A549 (cell line): ENCODE measurements at regions not wholly inside any gene's neighbourhood (a gene's known extent, or its start where the extent isn't known, plus 50 kb on each side); places are given as distances from the start of the nearest gene placed in this dataset.

Experiments used
- MAZ ChIP-seq: fragments of 150-350 bp; IDR thresholded peaks from 2 replicates; pipeline ENCODE4 v1.6.1; 2014; ENCODE audit warnings: antibody characterized with exemption, low read depth, low read length, borderline replicate concordance
- SREBF2 ChIP-seq: fragments of 450-650 bp; IDR thresholded peaks from 2 replicates; pipeline ENCODE4 v1.6.1; 2014; ENCODE audit warnings: mild to moderate bottlenecking, moderate library complexity
- TF ChIP-seq, protein P1 (sequence below): fragments of >200 bp; sonication (Bioruptor Twin); formaldehyde crosslinking; IDR thresholded peaks from 3 replicates; pipeline ENCODE4 v1.5.1; 2016

DNA sequence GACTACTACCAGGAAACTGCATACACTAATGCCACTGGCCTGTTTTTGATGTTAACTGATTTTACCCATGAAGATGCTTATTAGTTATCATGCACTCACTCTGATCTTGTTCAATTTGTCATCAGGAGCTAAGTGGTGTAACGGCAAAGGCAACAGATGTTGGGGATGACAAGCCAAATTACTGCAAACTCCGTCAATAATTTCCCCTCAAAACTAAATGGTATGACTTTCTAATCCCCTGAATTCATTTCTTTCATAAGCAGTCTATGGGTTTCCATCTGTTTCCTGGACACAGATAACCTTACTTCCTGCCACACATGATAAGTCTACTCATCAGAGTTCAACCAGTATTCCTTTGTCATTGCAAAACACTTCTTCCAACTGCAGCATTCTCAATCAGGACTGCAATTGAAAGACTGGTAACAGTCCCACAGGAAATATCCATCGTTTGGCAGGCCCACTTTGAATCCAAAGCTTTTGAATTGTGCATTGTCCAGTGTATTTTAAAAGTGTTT is 96.2 kb upstream of the SMC2 start:
- TF ChIP-seq, protein P1, sequence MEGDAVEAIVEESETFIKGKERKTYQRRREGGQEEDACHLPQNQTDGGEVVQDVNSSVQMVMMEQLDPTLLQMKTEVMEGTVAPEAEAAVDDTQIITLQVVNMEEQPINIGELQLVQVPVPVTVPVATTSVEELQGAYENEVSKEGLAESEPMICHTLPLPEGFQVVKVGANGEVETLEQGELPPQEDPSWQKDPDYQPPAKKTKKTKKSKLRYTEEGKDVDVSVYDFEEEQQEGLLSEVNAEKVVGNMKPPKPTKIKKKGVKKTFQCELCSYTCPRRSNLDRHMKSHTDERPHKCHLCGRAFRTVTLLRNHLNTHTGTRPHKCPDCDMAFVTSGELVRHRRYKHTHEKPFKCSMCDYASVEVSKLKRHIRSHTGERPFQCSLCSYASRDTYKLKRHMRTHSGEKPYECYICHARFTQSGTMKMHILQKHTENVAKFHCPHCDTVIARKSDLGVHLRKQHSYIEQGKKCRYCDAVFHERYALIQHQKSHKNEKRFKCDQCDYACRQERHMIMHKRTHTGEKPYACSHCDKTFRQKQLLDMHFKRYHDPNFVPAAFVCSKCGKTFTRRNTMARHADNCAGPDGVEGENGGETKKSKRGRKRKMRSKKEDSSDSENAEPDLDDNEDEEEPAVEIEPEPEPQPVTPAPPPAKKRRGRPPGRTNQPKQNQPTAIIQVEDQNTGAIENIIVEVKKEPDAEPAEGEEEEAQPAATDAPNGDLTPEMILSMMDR: no peak
- TF ChIP-seq MAZ: no peak
- TF ChIP-seq SREBF2: no peak
